Activated T-cell treated with anti-CD3 and anti-CD28 coated beads, Interleukin-2, amount 50 U/mL, for 48 hours (primary cell): ENCODE measurements at regions not wholly inside any gene's neighbourhood (a gene's known extent, or its start where the extent isn't known, plus 50 kb on each side); places are given as distances from the start of the nearest gene placed in this dataset.
"Not testable (repeated sequence)": the region's sequence is repeated elsewhere in the genome, so short reads cannot be mapped to it uniquely, and the experiment has no call there.

Experiments used
- DNase-seq, 2 experiments: peaks; one replicate each; pipeline ENCODE4 v3.0.0-alpha.2; 2020

DNA sequence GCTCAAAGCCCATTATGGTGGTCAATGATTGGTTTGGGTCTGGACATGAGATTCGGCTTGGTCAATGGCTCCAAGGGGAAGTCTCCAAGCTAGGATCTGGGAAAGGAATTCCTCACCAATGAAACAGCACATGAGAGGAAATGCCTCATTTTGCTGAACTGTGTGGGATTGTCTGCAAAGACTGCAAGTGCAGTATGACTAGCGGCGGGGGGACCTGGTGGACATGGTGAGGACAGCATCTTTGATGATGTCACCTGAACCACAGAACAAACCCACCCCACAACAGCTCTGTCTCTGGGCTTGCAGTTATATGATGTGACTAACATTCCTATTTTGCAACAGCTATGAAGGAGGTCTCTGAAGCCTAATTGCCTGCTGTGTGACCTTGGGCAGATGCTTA is 50.6 kb upstream of the NKD1 start:
- no peak for DNase-seq

GRCh38 chr16:50496990-50497389 is 51.2 kb upstream of the NKD1 start:
- DNase-seq, result peak in 1 of 2 experiments; percentile 7

DNA sequence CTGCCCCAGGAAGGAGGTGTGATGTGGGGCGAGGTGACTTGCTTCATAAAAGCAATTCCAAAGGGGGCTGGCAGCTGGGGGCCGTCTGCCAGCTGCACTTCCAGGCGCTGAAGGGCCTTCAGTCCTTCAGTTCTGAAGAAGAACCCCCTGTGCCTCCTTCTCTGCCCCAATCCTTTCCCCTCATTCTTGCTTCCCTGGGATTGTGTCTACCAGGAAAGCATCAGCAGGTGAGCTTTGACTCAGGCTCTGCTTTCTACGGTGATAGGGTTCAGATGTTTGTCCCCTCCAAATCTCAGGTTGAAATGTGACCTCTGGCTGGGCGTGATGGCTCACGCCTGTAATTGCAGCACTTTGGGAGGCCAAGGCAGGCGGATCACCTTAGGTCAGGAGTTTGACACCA is 52.5 kb upstream of the NKD1 start:
- DNase-seq, result peak in 1 of 2 experiments; percentile 11

GRCh38 chr16:50494501-50495491 is 53.4 kb upstream of the NKD1 start:
- DNase-seq, result no peak

DNA sequence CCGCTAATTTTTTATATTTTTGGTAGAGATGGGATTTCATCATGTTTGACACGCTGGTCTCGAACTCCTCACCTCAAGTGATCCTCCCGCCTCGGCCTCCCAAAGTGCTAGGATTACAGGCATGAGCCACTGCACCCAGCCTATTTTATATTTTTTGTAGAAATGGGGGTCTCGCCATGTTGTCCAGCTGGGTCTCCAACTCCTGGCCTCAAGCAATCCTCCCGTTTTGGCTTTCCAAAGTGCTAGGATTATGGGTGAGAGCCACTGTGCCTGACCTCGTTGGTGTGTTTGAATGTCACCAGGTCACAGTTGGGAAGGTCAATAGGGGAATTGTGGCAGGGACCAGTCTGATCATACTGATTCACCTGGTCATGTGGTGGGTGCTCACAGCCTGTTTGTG is 56.7 kb upstream of the NKD1 start:
- DNase-seq, result peak in 1 of 2 experiments; percentile 3

DNA sequence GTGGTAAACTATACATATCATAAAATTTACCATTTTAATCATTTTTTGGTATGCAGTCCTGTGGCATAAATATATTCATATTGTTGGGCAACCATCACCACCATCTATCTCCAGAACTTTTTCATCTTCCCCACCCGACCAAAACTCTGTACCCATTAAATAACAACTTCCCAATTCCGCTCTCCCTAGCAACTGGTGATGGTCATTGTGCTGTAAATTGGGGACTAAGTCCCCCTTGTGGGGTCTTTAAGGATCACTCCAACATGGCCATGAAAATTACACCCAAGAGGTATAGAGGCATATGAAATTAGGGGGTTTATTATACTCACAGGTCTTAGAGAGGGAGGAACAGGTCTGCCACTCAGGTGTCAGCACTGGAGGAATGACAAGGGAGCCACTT is 57.4 kb upstream of the NKD1 start:
- peak in 1 of 2 experiments; percentile 0 for DNase-seq

DNA sequence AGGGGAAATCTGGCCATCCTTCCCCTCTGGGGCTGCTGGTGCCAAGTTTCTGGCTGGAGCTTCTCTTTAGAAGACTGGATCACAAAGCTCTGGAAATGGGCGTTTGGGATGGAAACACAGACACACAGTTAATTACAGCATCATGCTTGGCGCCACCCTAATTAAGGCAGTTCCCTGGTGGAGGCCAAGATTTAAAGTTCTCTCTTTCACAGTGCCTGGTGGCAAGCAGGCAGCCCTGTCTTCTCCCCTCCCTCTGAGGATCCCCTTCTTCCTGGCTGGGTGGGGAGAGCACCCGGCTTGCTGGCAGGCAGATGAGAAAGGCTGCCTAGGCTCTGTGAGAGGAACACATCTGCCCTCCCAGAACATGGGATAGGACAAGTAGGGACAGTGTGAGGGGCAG is 59.0 kb upstream of the NKD1 start:
- no peak for DNase-seq

DNA sequence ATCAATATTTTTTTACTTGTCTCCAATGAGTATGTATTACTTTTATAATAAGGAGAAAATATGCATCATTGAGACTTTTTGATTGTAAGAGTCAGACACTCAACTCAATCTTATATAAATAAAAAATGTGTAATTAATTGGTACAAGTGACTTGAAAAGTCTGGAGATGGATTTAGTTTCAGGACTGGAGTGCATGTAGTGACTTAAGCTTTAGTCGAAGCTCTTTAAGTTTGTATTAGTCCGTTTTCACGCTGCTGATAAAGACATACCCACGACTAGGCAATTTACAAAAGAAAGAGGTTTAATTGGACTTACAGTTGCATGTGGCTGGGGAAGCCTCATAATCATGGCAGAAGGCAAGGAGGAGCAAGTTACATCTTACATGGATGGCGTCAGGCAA is 60.7 kb upstream of the NKD1 start:
- DNase-seq, result no peak

DNA sequence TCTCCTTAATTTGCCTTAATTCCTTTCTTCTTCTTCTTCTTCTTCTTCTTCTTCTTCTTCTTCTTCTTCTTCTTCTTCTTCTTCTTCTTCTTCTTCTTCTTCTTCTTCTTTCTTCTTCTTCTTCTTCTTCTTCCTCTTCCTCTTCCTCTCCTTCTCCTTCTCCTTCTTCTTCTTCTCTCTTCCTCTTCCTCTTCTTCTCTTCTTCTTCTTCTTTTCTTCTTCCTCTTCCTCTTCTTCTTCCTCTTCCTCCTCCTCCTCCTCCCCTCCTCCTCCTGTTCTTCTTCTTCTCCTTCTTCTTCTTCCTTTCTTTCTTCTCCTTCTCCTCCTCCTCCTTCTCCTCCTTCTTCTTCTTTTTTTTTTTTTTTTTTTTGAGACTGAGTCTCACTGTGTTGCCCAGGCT is 62.0 kb upstream of the NKD1 start:
- DNase-seq, result not testable (repeated sequence)

- DNase-seq, result no peak
Observed at GRCh38 chr16:50485232-50485631, 63.0 kb upstream of the NKD1 start.

GRCh38 chr16:50482271-50482670 is 65.9 kb upstream of the NKD1 start:
- no peak for DNase-seq

GRCh38 chr16:50480206-50480605 is 68.0 kb upstream of the NKD1 start:
- no peak for DNase-seq

- DNase-seq, result no peak
Observed at GRCh38 chr16:50479771-50480170, 68.4 kb upstream of the NKD1 start.

DNA sequence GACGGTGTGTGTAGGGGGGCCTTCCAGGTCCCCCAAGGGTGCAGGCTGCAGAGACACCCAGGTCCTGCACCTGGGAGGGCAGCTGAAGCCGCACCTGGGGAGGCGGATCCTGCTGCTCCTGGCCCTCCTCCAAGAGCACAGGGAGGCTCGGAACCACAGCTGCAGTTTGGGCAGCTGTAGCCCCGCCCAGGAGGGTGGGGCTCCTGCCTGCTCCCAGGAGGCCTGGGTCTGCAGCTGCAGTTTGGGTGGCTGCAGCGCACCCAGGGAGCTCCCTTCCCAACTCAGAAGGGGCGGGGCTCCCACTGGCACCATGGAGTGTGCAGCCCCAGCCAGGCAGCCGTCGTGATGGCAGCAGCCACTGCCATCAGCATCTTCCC is 69.4 kb upstream of the NKD1 start:
- DNase-seq, result no peak

GRCh38 chr16:50478075-50478772 is 70.0 kb upstream of the NKD1 start:
- DNase-seq, result no peak

DNA sequence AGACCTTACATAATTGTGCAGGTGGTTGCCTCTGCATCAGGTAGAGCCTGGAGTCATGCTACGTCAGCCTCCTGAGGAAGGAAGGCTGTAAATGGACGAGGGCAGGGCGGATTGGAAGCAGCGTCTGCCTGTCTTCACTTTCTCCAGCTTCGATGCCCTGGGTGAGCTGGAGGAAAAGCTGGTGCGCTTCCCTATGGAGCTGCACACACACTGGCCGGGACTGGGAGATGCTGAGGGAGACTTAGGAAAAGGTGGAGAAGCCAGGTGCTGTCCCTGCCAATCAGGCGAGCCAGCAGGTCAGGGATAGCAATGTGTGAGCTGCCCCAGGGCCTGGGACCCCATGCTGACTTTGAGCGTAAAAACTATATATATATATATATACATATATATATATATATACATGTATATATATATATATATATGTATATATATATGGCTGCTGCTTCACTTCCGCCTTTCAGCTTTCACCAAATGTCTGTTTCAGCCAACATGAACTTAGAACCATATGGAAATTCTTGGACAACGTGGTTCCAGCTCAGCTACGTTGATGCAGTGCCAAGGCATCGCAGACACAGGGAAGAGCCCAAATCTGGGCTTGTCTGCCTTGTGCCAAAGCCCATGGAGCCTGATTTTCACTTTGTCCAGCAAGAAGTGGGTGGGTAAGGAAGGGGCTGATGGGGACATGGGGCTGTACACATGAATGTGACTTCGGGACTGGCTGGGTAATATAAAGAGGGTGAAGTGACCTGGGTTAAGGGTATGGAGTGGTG is 71.5 kb upstream of the NKD1 start:
- no peak for DNase-seq

DNA sequence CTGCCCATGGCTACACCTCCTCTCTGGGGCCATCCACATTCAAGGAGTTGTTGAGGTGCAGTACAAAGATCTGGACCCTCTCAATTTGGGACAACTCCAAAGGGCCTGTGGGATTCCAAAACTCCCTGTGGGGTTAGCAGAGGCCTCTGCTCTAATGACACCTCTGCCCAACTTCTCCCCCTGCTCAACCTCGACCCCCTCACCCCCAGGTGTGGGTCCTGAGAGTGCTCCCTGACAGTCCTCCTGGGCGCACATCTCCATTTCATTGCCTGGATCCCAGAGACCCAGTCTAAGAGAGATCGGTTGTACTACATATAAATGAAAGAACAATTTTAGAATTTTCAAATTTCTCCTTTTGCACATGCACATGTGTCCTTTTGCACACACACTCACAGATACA is 73.0 kb upstream of the NKD1 start:
- DNase-seq, result no peak

GRCh38 chr16:50474138-50474537 is 74.1 kb upstream of the NKD1 start:
- peak; percentile 38 to 48 for DNase-seq

GRCh38 chr16:50473356-50473945 is 74.7 kb upstream of the NKD1 start:
- peak; percentile 32 to 38 for DNase-seq

- no peak for DNase-seq
Observed at GRCh38 chr16:50472472-50472871, 75.7 kb upstream of the NKD1 start.

- DNase-seq, result no peak
Observed at GRCh38 chr16:50470687-50471086, 77.5 kb upstream of the NKD1 start.

GRCh38 chr16:50469744-50470321 is 78.4 kb upstream of the NKD1 start:
- no peak for DNase-seq
